Smooth muscle cell (in vitro differentiated cells): ENCODE measurements at regions not wholly inside any gene's neighbourhood (a gene's known extent, or its start where the extent isn't known, plus 50 kb on each side); places are given as distances from the start of the nearest gene placed in this dataset.

Experiments used
- DNase-seq: peaks from one replicate; lab custom pipeline; 2025; ENCODE audit not compliant: unreplicated experiment; lab: John Stamatoyannopoulos, UW
- H2AFZ ChIP-seq: fragments of 200-600 bp; sonication (generic); 2 replicates; pipeline ENCODE4 v1.6.0; 2016; ENCODE audit warnings: antibody characterized with exemption, low read depth, mild to moderate bottlenecking
- H3F3A ChIP-seq: fragments of 200-600 bp; sonication (generic); 2 replicates; pipeline ENCODE4 v1.6.0; 2017; ENCODE audit warnings: antibody characterized with exemption, low read depth
- H3K27ac ChIP-seq: fragments of 200-600 bp; sonication (generic); 2 replicates; pipeline ENCODE4 v1.5.1; 2016; ENCODE audit warnings: low read depth, mild to moderate bottlenecking
- H3K27me3 ChIP-seq: fragments of 200-600 bp; sonication (generic); 2 replicates; pipeline ENCODE4 v1.6.1; 2016; ENCODE audit warnings: low read depth, mild to moderate bottlenecking
- H3K36me3 ChIP-seq: fragments of 200-600 bp; sonication (generic); 2 replicates; pipeline ENCODE4 v1.5.1; 2016; ENCODE audit warnings: low read depth
- H3K4me1 ChIP-seq: fragments of 200-600 bp; sonication (generic); 2 replicates; pipeline ENCODE4 v1.5.1; 2016; ENCODE audit warnings: low read depth
- H3K4me2 ChIP-seq: fragments of 200-600 bp; sonication (generic); 2 replicates; pipeline ENCODE4 v1.6.0; 2016; ENCODE audit warnings: mild to moderate bottlenecking
- H3K4me3 ChIP-seq: fragments of 200-600 bp; sonication (generic); 2 replicates; pipeline ENCODE4 v1.5.1; 2016; ENCODE audit warnings: mild to moderate bottlenecking
- H3K79me2 ChIP-seq: fragments of 200-600 bp; sonication (generic); 2 replicates; pipeline ENCODE4 v1.6.0; 2016; ENCODE audit warnings: low read depth, mild to moderate bottlenecking
- H3K9ac ChIP-seq: fragments of 200-600 bp; sonication (generic); 2 replicates; pipeline ENCODE4 v1.6.0; 2016; ENCODE audit warnings: low read depth
- H3K9me3 ChIP-seq: fragments of 200-600 bp; sonication (generic); replicated peaks from 2 replicates; pipeline ENCODE4 v1.5.1; 2016; ENCODE audit warnings: low read depth
- H4K20me1 ChIP-seq: fragments of 200-600 bp; sonication (generic); 2 replicates; pipeline ENCODE4 v1.6.0; 2016; ENCODE audit warnings: low read depth
- WGBS: methylation state at CpG from one replicate; pipeline ENCODE4 v1.1.7; 2016; ENCODE audit warnings: low lambda C conversion rate; 5-methylcytosine and 5-hydroxymethylcytosine counted together
- TF ChIP-seq, protein P1 (sequence below): fragments of 200-600 bp; sonication (generic); IDR thresholded peaks from 2 replicates; pipeline ENCODE4 v1.5.1; 2017; ENCODE audit warnings: borderline replicate concordance, mild to moderate bottlenecking, antibody characterized with exemption; ENCODE audit not compliant: insufficient read depth, poor library complexity, severe bottlenecking

- Histone ChIP-seq H3K4me1 (no peaks in the 10 kb centered on the region), H3F3A (peaks cover under 1% of the 10 kb centered on the region), H3K27me3 (no peaks in the 10 kb centered on the region), H2AFZ (no peak overlapping the region), H3K9ac (no peak overlapping the region), H4K20me1 (no peaks in the 10 kb centered on the region), H3K27ac (no peak overlapping the region), H3K9me3 (no peaks in the 10 kb centered on the region), H3K4me3 (no peak overlapping the region), H3K4me2 (no peak overlapping the region), H3K79me2 (no peaks in the 10 kb centered on the region), H3K36me3 (no peaks in the 10 kb centered on the region)
- TF ChIP-seq, protein P1, sequence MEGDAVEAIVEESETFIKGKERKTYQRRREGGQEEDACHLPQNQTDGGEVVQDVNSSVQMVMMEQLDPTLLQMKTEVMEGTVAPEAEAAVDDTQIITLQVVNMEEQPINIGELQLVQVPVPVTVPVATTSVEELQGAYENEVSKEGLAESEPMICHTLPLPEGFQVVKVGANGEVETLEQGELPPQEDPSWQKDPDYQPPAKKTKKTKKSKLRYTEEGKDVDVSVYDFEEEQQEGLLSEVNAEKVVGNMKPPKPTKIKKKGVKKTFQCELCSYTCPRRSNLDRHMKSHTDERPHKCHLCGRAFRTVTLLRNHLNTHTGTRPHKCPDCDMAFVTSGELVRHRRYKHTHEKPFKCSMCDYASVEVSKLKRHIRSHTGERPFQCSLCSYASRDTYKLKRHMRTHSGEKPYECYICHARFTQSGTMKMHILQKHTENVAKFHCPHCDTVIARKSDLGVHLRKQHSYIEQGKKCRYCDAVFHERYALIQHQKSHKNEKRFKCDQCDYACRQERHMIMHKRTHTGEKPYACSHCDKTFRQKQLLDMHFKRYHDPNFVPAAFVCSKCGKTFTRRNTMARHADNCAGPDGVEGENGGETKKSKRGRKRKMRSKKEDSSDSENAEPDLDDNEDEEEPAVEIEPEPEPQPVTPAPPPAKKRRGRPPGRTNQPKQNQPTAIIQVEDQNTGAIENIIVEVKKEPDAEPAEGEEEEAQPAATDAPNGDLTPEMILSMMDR = no peak
- DNase-seq = no peak
- 84% methylated on average over 5 of the region's 5 CpGs for whole genome bisulfite sequencing
These were observed 293.7 kb upstream of the ACVR2A start for GRCh38 chr2:147550995-147551731.

- Histone ChIP-seq H3K27me3 (no peaks in the 10 kb centered on the region), H3K4me3 (no peak overlapping the region), H3K4me1 (no peaks in the 10 kb centered on the region), H3K79me2 (no peaks in the 10 kb centered on the region), H3F3A (peaks cover 8% of the 10 kb centered on the region), H3K9me3 (no peaks in the 10 kb centered on the region), H3K9ac (no peak overlapping the region), H4K20me1 (no peaks in the 10 kb centered on the region), H2AFZ (no peak overlapping the region), H3K27ac (no peak overlapping the region), H3K36me3 (no peaks in the 10 kb centered on the region), H3K4me2 (no peak overlapping the region)
- TF ChIP-seq, protein P1 = no peak
- no peak for DNase-seq
These were observed 295.8 kb upstream of the ACVR2A start for GRCh38 chr2:147549054-147549453.

GRCh38 chr2:147548451-147548850, 296.4 kb upstream of the ACVR2A start:
- no peaks in the 10 kb centered on the region for H3K4me1 ChIP-seq
- no peaks in the 10 kb centered on the region for H4K20me1 ChIP-seq
- WGBS = 69% methylated on average over 1 of the region's 1 CpG
- no peak overlapping the region for H3K27ac ChIP-seq
- H3K9ac ChIP-seq = no peak overlapping the region
- no peaks in the 10 kb centered on the region for H3K36me3 ChIP-seq
- no peak overlapping the region for H3K4me2 ChIP-seq
- H3K79me2 ChIP-seq = no peaks in the 10 kb centered on the region
- TF ChIP-seq, protein P1 = no peak
- no peaks in the 10 kb centered on the region for H3K9me3 ChIP-seq
- peaks cover 8% of the 10 kb centered on the region for H3F3A ChIP-seq
- H2AFZ ChIP-seq = no peak overlapping the region
- no peak for DNase-seq
- no peaks in the 10 kb centered on the region for H3K27me3 ChIP-seq
- no peak overlapping the region for H3K4me3 ChIP-seq

GRCh38 chr2:147547440-147547839, 297.4 kb upstream of the ACVR2A start:
- Histone ChIP-seq H3K4me1 (no peaks in the 10 kb centered on the region), H3K4me3 (no peak overlapping the region), H4K20me1 (no peaks in the 10 kb centered on the region), H2AFZ (no peak overlapping the region), H3K36me3 (no peaks in the 10 kb centered on the region), H3K9ac (no peak overlapping the region), H3K9me3 (no peaks in the 10 kb centered on the region), H3F3A (peaks cover 8% of the 10 kb centered on the region), H3K4me2 (no peak overlapping the region), H3K79me2 (no peaks in the 10 kb centered on the region), H3K27me3 (no peaks in the 10 kb centered on the region), H3K27ac (no peak overlapping the region)
- no peak for DNase-seq
- TF ChIP-seq, protein P1 = no peak
- WGBS = 30% methylated on average over 1 of the region's 1 CpG
